C4-2B (cell line): ENCODE measurements at regions not wholly inside any gene's neighbourhood (a gene's known extent, or its start where the extent isn't known, plus 50 kb on each side); places are given as distances from the start of the nearest gene placed in this dataset.

ENCODE experiments used
- H3K27ac ChIP-seq: fragments of 450-650 bp; 2 replicates; pipeline ENCODE4 v1.5.1; 2017
- CTCF ChIP-seq: fragments of 450-650 bp; conservative IDR thresholded peaks from 2 replicates; pipeline ENCODE4 v1.5.1; 2017; ENCODE audit warnings: mild to moderate bottlenecking
- ZFX ChIP-seq: fragments of 450-650 bp; IDR thresholded peaks from 2 replicates; pipeline ENCODE4 v1.6.1; 2017

DNA sequence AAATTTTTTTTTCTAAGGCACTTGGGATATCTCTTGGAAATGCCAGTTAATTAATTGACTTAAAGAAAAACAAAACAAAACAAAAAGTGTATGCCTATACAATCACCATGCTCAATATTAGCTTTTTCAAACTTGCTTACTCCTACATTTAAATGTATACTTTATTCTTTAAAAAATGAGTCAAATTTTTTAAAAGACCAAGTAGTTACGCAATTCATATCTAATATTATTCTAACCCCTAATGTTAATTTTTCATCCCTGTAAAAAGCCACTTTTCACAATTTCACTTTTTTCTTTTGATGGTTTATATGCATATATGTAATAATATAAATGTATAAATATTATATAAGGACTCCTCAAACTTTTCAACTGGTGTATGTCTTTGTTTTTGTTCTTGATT, 211.2 kb downstream of the PRDM9 start:
- H3K27ac ChIP-seq: no peak overlapping the region
- TF ChIP-seq CTCF (no peak), ZFX (no peak)

GRCh38 chr5:23721336-23721735, 213.9 kb downstream of the PRDM9 start:
- H3K27ac ChIP-seq: no peak overlapping the region
- TF ChIP-seq CTCF (no peak), ZFX (no peak)

DNA sequence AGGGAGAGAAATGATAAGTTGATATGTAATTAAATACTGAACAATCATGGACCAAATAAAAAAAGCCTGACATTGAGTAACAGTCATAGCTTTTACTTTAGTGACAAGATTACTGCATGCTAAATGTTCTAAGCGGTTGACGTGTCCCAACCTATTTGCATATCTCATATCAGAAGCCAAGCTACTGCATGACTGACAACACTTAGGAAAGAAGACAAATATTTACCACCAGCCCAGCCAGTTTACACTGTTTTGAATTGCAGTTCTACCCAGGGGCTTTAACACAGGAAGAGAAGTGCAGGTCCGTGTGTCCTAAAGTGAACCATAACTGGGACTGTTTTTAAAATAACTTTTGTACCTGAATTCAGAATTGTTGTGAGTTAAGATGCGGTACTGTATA, 219.9 kb downstream of the PRDM9 start:
- H3K27ac ChIP-seq: peak overlapping the region; percentile 69
- TF ChIP-seq CTCF: no peak
- no peak for TF ChIP-seq ZFX

DNA sequence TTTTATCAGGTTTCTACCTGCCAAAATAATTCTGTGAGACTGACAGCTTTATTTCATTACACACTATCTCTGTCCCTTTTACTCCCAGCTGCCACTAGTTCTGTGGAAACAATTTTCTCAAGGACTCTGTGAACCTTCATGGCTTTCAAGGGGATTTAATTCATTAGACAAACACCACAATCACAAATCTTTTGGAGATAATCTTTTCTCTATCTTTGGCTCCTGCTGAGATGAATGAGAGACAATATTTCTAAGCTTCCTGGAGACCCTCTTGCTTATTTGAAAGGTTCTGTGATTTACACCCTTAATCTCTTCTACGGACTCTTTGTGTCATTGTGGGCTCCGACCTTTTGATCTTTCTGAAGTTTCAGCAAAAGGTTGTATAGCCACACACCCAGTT, 222.6 kb downstream of the PRDM9 start:
- no peak overlapping the region for H3K27ac ChIP-seq
- TF ChIP-seq CTCF: no peak
- no peak for TF ChIP-seq ZFX

- TF ChIP-seq CTCF (no peak), ZFX (no peak)
- H3K27ac ChIP-seq: no peak overlapping the region
These were observed 232.6 kb downstream of the PRDM9 start for GRCh38 chr5:23740029-23740428.

GRCh38 chr5:23742701-23743100, 235.3 kb downstream of the PRDM9 start:
- TF ChIP-seq CTCF: peak; percentile 34
- TF ChIP-seq ZFX: no peak
- no peak overlapping the region for H3K27ac ChIP-seq

- no peak for TF ChIP-seq ZFX
- no peak for TF ChIP-seq CTCF
- no peak overlapping the region for H3K27ac ChIP-seq
These were observed 248.5 kb downstream of the PRDM9 start for GRCh38 chr5:23755906-23756305.
